ENCODE measurements at regions not wholly inside any gene's neighbourhood (a gene's known extent, or its start where the extent isn't known, plus 50 kb on each side); places are given as distances from the start of the nearest gene placed in this dataset.

DNA sequence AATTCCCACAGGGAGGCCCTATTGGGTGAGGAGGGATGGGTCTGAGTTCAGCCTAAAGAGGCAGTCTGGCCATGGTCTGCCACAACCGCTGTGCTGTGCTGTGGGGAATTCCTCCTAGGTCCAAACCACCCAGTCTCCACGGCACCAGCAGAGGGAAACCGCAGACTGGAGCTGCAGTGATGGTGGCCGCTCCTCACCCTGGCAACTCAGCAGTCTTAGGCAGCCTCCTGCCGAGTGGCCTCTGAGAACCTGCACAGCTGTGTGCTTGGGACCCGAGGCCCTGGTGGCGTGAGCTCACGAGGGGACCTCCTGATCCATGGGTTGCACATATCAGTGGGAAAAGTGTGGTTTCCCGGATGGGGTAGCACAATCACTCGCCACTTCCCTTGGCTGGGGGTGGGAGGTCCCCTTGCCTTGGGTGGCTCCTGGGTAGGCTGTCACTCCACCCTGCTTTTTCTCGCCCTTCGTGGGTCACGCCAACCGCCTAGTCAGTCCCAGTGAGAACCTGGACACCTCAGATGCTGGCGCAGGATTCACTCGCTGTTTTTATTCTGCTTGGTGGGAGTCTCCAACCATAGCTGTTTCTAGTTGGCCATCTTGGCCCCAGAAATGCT, 242.2 kb downstream of the CDH26 start:
- intact Hi-C loops (cut with DNase I, micrococcal nuclease): loop anchor here in 1 of 2 experiments (10.0 kb wide), 1 partner anchor 164 kb away; no protein-coding TSS in a partner anchor
- no peak overlapping the region for H3K27ac ChIP-seq (ENCODE audit: low read depth in 1 of 2, low read length in 2 of 2)
- no peaks in the 10 kb centered on the region for H3K27me3 ChIP-seq (ENCODE audit: control insufficient read depth in 1 of 2, insufficient read depth in 2 of 2, low read length in 2 of 2)
- no peak for DNase-seq
- no peaks in the 10 kb centered on the region for H3K36me3 ChIP-seq (ENCODE audit: insufficient read depth, low read length)
- Mint-ChIP-seq H3K27me3 (peaks cover 11% of the 10 kb centered on the region), H3K4me3 (no peak overlapping the region), H3K27ac (no peak overlapping the region), H3K4me1 (ENCODE audit: low read depth) (no peaks in the 10 kb centered on the region), H3K36me3 (ENCODE audit: low read depth) (peaks cover 4% of the 10 kb centered on the region), H3K9me3 (peaks cover 9% of the 10 kb centered on the region)
- ChIA-PET CTCF (no interaction called here), POLR2A (no interaction called here)
- TF ChIP-seq, protein P1, sequence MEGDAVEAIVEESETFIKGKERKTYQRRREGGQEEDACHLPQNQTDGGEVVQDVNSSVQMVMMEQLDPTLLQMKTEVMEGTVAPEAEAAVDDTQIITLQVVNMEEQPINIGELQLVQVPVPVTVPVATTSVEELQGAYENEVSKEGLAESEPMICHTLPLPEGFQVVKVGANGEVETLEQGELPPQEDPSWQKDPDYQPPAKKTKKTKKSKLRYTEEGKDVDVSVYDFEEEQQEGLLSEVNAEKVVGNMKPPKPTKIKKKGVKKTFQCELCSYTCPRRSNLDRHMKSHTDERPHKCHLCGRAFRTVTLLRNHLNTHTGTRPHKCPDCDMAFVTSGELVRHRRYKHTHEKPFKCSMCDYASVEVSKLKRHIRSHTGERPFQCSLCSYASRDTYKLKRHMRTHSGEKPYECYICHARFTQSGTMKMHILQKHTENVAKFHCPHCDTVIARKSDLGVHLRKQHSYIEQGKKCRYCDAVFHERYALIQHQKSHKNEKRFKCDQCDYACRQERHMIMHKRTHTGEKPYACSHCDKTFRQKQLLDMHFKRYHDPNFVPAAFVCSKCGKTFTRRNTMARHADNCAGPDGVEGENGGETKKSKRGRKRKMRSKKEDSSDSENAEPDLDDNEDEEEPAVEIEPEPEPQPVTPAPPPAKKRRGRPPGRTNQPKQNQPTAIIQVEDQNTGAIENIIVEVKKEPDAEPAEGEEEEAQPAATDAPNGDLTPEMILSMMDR (IDR thresholded peaks at IDR 0.05): no peak
- no peak for ATAC-seq (ENCODE audit: poor library complexity)
- H3K9me3 ChIP-seq (ENCODE audit: control insufficient read depth in 1 of 2, insufficient read depth in 1 of 2, low read length in 2 of 2): peaks cover 0 to 12% of the 10 kb centered on the region in 2 experiments
- H3K4me1 ChIP-seq (ENCODE audit: insufficient read depth, low read length): no peaks in the 10 kb centered on the region
- no peak overlapping the region for H3K4me3 ChIP-seq (ENCODE audit: low read length)

- Mint-ChIP-seq H3K9me3 (peaks cover 6% of the 10 kb centered on the region), H3K27me3 (peaks cover 11% of the 10 kb centered on the region), H3K27ac (no peak overlapping the region), H3K4me1 (ENCODE audit: low read depth) (no peaks in the 10 kb centered on the region), H3K4me3 (no peak overlapping the region), H3K36me3 (ENCODE audit: low read depth) (peaks cover 4% of the 10 kb centered on the region)
- no peaks in the 10 kb centered on the region for H3K36me3 ChIP-seq (ENCODE audit: insufficient read depth, low read length)
- no peak for ATAC-seq (ENCODE audit: poor library complexity)
- no peak overlapping the region for H3K27ac ChIP-seq (ENCODE audit: low read depth in 1 of 2, low read length in 2 of 2)
- H3K4me1 ChIP-seq (ENCODE audit: insufficient read depth, low read length): no peaks in the 10 kb centered on the region
- H3K4me3 ChIP-seq (ENCODE audit: low read length): no peak overlapping the region
- intact Hi-C loops (cut with DNase I, micrococcal nuclease): loop anchor here in 1 of 2 experiments (10.0 kb wide), 1 partner anchor 163 kb away; no protein-coding TSS in a partner anchor
- H3K27me3 ChIP-seq (ENCODE audit: control insufficient read depth in 1 of 2, insufficient read depth in 2 of 2, low read length in 2 of 2): no peaks in the 10 kb centered on the region
- H3K9me3 ChIP-seq (ENCODE audit: control insufficient read depth in 1 of 2, insufficient read depth in 1 of 2, low read length in 2 of 2): peaks cover 0 to 12% of the 10 kb centered on the region in 2 experiments
- no peak for DNase-seq
- ChIA-PET CTCF (no interaction called here), POLR2A (no interaction called here)
- TF ChIP-seq, protein P1 (IDR thresholded peaks at IDR 0.05): no peak
Observed at GRCh38 chr20:60201198-60201835, 243.1 kb downstream of the CDH26 start.

DNA sequence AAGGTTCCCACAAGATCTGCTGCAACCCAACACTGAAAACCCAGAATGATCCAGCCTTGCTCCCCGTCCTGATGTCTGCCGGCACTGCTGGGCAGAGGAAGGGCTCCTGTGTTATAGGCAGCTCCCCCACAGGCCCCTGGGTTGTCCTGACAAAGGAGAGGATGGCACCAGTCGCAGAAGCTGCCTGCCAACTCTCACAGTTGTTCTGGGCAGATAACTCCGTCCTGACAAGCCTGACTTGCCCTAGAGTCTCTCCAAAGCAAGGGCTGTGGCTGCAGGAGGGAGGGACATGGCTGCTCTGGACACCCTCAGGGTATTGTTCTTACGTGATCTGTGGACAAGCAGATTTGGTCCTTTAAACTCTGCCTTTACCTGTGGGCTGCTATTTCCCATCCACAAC, 243.8 kb downstream of the CDH26 start:
- no peak overlapping the region for H3K27ac ChIP-seq (ENCODE audit: low read depth in 1 of 2, low read length in 2 of 2)
- ChIA-PET POLR2A (no interaction called here), CTCF (no interaction called here)
- no peak overlapping the region for H3K4me3 ChIP-seq (ENCODE audit: low read length)
- TF ChIP-seq, protein P1 (IDR thresholded peaks at IDR 0.05): no peak
- Mint-ChIP-seq H3K27me3 (peaks cover 11% of the 10 kb centered on the region), H3K4me3 (no peak overlapping the region), H3K9me3 (peaks cover 6% of the 10 kb centered on the region), H3K27ac (no peak overlapping the region), H3K4me1 (ENCODE audit: low read depth) (no peaks in the 10 kb centered on the region), H3K36me3 (ENCODE audit: low read depth) (peaks cover 4% of the 10 kb centered on the region)
- H3K27me3 ChIP-seq (ENCODE audit: control insufficient read depth in 1 of 2, insufficient read depth in 2 of 2, low read length in 2 of 2): no peaks in the 10 kb centered on the region
- intact Hi-C loops (cut with DNase I, micrococcal nuclease): loop anchor here in 1 of 2 experiments (10.0 kb wide), 1 partner anchor 163 kb away; no protein-coding TSS in a partner anchor
- DNase-seq (no peak), ATAC-seq (ENCODE audit: poor library complexity) (no peak)
- peaks cover 0 to 12% of the 10 kb centered on the region in 2 experiments for H3K9me3 ChIP-seq (ENCODE audit: control insufficient read depth in 1 of 2, insufficient read depth in 1 of 2, low read length in 2 of 2)
- no peaks in the 10 kb centered on the region for H3K4me1 ChIP-seq (ENCODE audit: insufficient read depth, low read length)
- H3K36me3 ChIP-seq (ENCODE audit: insufficient read depth, low read length): no peaks in the 10 kb centered on the region

Measured in CD4-positive, alpha-beta T cell (primary cell).